ENCODE measurements at regions not wholly inside any gene's neighbourhood (a gene's known extent, or its start where the extent isn't known, plus 50 kb on each side); places are given as distances from the start of the nearest gene placed in this dataset.

DNA sequence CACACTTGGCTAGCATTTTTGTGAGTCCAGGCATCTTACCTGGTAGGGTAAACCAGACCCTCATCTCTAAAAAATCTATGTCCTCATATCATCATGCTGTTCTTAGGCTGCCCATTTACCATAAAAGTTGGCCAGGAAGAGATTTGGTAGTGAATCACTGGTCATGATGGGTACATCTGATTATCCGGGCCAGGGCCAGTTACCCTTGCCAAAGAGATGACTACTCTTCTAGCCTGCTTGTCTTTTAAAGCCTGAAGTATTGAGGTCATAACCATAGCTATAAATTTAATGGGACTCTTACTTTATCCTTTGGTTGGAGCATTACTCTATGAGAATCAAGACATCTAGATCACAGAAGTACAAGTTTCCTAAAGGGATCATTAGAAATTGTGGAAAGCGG lies 276.8 kb downstream of the TENT5A start:
- Mint-ChIP-seq H3K36me3 (ENCODE audit: low read depth) (no peaks in the 10 kb centered on the region), H3K27me3 (no peaks in the 10 kb centered on the region), H3K4me3 (no peak overlapping the region), H3K4me1 (no peaks in the 10 kb centered on the region), H3K9me3 (no peaks in the 10 kb centered on the region), H3K27ac (no peak overlapping the region)
- CTCF ChIA-PET: no interaction called here
- POLR2A ChIA-PET: no interaction called here
- DNase-seq: no peak

DNA sequence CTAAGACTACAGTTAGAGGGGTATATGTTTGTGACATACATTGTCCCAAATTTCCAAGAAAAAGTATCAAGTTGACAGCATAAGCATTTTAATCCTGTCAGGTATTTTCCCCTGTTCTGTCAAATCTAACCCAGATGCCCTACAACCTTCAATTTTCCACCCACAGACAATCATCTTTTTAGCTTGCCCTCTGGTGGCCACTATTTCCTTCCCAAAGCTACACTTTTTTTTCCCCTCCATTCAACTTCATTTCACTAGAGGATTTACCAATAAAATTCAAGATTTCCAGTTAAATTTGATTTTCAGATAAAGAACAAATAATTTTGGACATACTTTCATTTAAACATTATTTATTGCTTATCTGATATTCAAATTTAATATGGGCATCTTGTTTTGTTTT lies 286.6 kb downstream of the TENT5A start:
- no peak overlapping the region for H3K27ac Mint-ChIP-seq
- CTCF ChIA-PET: no interaction called here
- H3K4me1 Mint-ChIP-seq: no peaks in the 10 kb centered on the region
- DNase-seq: no peak
- H3K27me3 Mint-ChIP-seq: no peaks in the 10 kb centered on the region
- H3K36me3 Mint-ChIP-seq (ENCODE audit: low read depth): no peaks in the 10 kb centered on the region
- no peak overlapping the region for H3K4me3 Mint-ChIP-seq
- H3K9me3 Mint-ChIP-seq: peaks cover 5% of the 10 kb centered on the region
- POLR2A ChIA-PET: no interaction called here

DNA sequence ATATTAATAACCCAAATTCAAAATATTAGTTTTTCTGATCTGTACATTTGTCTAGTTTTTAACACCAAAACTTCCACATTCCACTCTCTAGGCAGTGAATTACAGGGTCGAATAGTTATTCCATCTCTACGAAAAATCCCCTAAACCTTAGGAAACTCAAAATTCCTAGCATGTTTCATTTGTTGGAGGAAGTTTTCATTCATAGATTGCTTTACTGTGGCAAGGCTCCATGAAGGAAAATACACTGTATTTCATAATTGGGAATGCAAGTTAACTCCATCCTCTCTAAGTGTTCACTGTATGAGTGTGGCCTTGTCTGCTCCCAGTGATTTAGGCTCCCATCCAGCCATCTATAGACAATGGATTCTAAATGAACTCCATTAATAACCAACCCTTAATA lies 296.1 kb downstream of the TENT5A start:
- Mint-ChIP-seq H3K4me1 (no peaks in the 10 kb centered on the region), H3K27ac (no peak overlapping the region), H3K36me3 (ENCODE audit: low read depth) (no peaks in the 10 kb centered on the region), H3K27me3 (no peaks in the 10 kb centered on the region), H3K4me3 (no peak overlapping the region), H3K9me3 (no peaks in the 10 kb centered on the region)
- ChIA-PET POLR2A (no interaction called here), CTCF (interaction anchor here (1.3 kb wide), 1 partner anchor 11 kb away, joined by 3 read pairs; no protein-coding TSS in a partner anchor)
- no peak for DNase-seq

DNA sequence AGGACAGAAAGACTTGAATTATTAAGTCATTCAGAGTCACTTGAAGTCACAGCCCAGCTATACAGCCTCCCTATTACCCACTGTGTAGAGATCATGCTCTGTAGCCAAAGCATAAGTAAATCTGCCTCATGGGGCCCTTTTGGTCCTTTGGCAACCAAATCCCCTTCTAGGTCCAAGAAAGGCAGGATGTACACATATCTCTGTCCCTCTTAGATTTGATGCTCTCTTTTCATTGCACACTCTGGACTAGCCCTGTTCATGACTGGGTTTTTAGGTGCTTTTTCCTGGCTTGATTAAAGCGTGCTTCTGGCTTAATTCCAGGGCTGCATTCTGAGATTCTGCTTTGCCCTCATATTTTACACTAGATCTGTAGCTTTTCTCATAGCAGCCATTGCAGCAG lies 296.8 kb downstream of the TENT5A start:
- Mint-ChIP-seq H3K4me3 (no peak overlapping the region), H3K27ac (no peak overlapping the region), H3K36me3 (ENCODE audit: low read depth) (no peaks in the 10 kb centered on the region), H3K27me3 (no peaks in the 10 kb centered on the region), H3K9me3 (no peaks in the 10 kb centered on the region), H3K4me1 (no peaks in the 10 kb centered on the region)
- POLR2A ChIA-PET: no interaction called here
- CTCF ChIA-PET: interaction anchor here (0.6 to 1.3 kb wide), 2 partner anchors 10 to 790 kb away, joined by 3 read pairs; no protein-coding TSS in a partner anchor
- DNase-seq: no peak

DNA sequence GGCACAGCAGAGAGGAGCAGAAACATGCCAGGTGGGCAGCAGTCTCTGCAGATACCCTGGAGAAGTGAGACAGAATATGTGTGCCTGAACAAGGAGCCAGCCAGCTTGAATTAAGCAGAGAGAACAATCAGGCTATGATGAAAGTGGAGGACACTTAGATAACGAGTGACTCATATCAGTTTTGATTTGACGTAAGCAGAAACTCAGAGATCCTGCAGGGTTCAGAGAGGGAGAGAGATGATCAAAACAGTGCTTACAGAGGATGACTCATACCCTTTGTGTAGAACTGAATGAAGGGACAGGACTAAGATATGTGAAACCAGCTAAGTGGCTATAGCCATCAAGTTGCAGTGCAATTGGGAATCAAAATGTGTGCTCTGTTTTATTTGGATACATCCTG lies 300.7 kb downstream of the TENT5A start:
- H3K4me1 Mint-ChIP-seq: no peaks in the 10 kb centered on the region
- DNase-seq: no peak
- H3K9me3 Mint-ChIP-seq: no peaks in the 10 kb centered on the region
- CTCF ChIA-PET: no interaction called here
- no peaks in the 10 kb centered on the region for H3K27me3 Mint-ChIP-seq
- no peaks in the 10 kb centered on the region for H3K36me3 Mint-ChIP-seq (ENCODE audit: low read depth)
- H3K27ac Mint-ChIP-seq: no peak overlapping the region
- POLR2A ChIA-PET: no interaction called here
- H3K4me3 Mint-ChIP-seq: no peak overlapping the region

DNA sequence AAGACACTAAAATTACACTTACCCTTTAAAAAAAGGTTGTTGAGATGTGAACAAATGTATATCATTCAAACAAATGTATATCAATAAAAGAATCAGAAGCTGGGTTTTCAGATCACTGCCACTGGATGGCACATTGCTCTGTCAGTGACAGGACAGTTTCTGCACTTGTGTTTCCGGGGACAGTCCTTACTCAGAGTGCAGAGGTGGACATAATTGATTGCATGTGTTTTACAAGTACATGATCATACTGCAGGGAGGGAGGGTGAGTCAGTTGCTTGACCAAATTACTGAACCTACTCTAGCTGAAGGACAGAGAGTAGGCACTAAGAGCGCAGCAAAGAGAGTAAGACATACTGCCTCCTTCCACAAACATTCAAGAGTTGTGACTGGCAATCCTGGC lies 302.3 kb downstream of the TENT5A start:
- ChIA-PET CTCF (no interaction called here), POLR2A (no interaction called here)
- Mint-ChIP-seq H3K4me3 (no peak overlapping the region), H3K27me3 (no peaks in the 10 kb centered on the region), H3K9me3 (no peaks in the 10 kb centered on the region), H3K27ac (no peak overlapping the region), H3K36me3 (ENCODE audit: low read depth) (no peaks in the 10 kb centered on the region), H3K4me1 (no peaks in the 10 kb centered on the region)
- no peak for DNase-seq

DNA sequence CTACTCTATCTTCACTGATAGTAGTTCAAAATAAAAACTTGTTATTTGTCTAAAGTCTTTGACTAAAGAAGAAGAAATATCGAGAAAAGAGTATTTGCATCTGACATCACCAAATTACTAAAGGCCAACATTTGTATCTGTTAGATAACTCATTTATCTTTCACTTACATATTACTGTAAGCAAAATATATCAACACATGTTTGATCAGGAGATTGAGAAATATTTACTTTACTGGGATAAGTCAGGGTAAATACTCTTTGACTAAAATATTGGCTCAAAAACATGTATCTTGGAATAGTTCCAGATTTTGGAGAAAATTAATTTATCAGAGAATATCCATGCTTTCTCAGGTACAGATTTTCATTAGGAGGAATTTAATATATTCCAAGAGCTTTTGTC lies 306.0 kb downstream of the TENT5A start:
- Mint-ChIP-seq H3K9me3 (no peaks in the 10 kb centered on the region), H3K27ac (no peak overlapping the region), H3K27me3 (no peaks in the 10 kb centered on the region), H3K4me1 (no peaks in the 10 kb centered on the region), H3K4me3 (no peak overlapping the region), H3K36me3 (ENCODE audit: low read depth) (no peaks in the 10 kb centered on the region)
- no peak for DNase-seq
- ChIA-PET POLR2A (no interaction called here), CTCF (interaction anchor here (0.6 kb wide), 1 partner anchor 113 kb away, joined by 5 read pairs; no protein-coding TSS in a partner anchor)

DNA sequence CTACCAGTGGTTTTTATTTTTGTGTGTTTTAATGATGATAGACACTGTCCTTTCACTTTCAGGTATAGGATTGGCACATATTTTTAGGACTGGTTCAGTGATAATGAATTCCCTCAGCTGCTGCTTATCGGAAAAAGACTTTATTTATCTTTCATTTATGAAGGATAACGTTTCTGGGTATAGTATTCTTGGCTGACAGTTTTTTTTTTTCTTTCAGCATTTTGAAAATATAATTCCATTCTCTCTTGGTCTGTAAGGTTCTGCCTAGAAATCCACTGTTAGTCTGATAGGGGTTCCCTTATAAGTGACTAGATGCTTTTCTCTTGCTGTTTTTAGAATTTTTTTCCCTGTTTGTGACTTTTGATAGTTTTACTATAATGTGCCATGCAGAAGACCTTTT lies 313.1 kb downstream of the TENT5A start:
- Mint-ChIP-seq H3K27ac (no peak overlapping the region), H3K9me3 (peaks cover 4% of the 10 kb centered on the region), H3K4me1 (no peaks in the 10 kb centered on the region), H3K27me3 (no peaks in the 10 kb centered on the region), H3K4me3 (no peak overlapping the region), H3K36me3 (ENCODE audit: low read depth) (no peaks in the 10 kb centered on the region)
- no peak for DNase-seq
- ChIA-PET POLR2A (no interaction called here), CTCF (no interaction called here)

DNA sequence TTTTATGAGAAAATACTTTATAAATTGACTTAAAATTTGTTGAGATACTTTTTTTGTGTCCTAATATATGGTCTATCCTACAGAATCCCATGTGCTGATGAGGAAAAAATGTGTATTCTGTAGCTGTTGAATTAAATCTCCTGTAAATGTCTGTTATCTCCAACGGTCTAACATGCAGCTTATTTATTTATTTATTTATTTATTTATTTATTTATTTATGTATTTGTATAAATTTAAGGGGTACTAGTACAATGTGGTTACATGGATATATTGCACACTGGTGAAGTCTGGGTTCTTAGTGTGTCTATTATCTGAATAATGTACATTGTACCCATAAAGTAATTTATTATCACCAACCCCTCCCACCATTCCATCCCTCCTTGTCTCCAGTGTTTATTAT lies 315.5 kb downstream of the TENT5A start:
- H3K27me3 Mint-ChIP-seq: no peaks in the 10 kb centered on the region
- no peaks in the 10 kb centered on the region for H3K4me1 Mint-ChIP-seq
- DNase-seq: no peak
- H3K9me3 Mint-ChIP-seq: peaks cover 6% of the 10 kb centered on the region
- CTCF ChIA-PET: no interaction called here
- H3K36me3 Mint-ChIP-seq (ENCODE audit: low read depth): no peaks in the 10 kb centered on the region
- no peak overlapping the region for H3K4me3 Mint-ChIP-seq
- no peak overlapping the region for H3K27ac Mint-ChIP-seq
- POLR2A ChIA-PET: no interaction called here

DNA sequence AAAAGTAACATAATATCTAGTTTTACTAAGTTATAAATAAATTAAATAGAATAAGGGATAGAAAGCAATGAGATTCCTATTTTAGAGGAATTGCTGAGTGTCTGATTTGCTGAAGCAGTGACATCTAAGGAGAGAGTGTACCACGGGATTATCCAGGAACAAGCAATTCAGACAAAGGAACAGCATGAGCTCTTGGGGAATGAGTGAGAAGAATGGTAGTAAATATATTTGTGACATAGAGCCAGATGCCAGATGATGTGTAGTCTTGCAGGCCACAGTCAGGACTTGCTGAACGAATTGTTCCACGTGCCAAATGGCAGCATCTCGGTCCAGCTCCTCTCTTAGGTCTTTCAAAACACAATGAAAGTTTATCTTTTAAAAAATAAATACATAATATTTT lies 339.2 kb downstream of the TENT5A start:
- Mint-ChIP-seq H3K9me3 (peaks cover under 1% of the 10 kb centered on the region), H3K36me3 (ENCODE audit: low read depth) (no peaks in the 10 kb centered on the region), H3K4me1 (no peaks in the 10 kb centered on the region), H3K4me3 (no peak overlapping the region), H3K27ac (no peak overlapping the region), H3K27me3 (no peaks in the 10 kb centered on the region)
- POLR2A ChIA-PET: no interaction called here
- CTCF ChIA-PET: no interaction called here
- no peak for DNase-seq

DNA sequence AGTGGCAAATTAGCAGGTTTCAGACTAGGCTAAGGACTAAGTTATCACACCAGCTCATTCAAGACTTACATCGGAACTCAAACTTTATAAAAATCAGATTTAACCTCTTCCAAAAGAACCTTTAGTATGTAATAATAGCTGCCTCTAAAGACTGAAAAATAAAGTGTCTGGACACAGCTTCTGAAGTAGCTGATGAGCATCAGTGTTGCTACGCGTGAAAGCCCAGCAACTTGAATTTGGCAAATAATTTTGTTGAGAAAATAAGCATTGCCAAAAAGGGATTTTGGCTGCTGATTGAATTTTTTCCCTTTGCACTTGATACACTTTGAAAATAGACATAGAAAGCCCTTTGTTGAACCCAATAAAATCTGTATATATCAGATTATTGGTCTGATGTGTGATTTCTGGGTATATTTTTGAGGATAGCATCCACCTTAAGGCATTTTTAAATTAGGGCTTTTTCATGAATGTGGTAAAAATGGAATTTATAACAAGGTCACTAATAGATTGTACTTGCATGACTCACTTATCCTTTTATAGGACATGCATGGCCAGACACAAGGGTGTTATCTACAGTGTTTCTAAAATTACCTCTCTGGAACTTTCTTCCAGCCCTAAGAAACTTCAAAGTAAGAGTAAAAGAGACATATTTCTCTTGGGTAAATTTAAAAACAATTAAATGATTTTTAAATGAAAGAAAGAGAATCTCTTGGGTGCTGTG lies 350.4 kb downstream of the TENT5A start:
- Mint-ChIP-seq H3K4me3 (no peak overlapping the region), H3K9me3 (peaks cover 3% of the 10 kb centered on the region), H3K4me1 (no peaks in the 10 kb centered on the region), H3K27ac (no peak overlapping the region), H3K27me3 (no peaks in the 10 kb centered on the region), H3K36me3 (ENCODE audit: low read depth) (no peaks in the 10 kb centered on the region)
- POLR2A ChIA-PET: no interaction called here
- CTCF ChIA-PET: no interaction called here
- no peak for DNase-seq

DNA sequence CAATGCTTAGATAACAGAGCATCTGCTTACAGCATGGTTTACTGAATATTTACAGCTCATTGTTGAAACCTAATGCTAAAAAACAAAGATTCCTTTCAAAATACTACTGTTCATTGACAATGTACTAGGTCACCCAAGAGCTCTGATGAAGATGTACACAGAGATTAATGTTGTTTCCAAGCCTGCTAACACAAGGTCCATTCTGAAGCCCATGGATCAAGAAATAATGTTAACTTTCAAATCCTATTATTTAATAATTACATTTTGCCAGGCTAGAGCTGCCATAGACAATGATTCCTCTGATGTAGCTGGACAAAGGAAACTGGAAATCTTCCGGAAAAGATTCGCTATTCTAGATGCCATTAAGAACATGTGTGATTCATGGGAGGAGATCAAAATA lies 355.6 kb downstream of the TENT5A start:
- H3K9me3 Mint-ChIP-seq: peaks cover 5% of the 10 kb centered on the region
- H3K4me3 Mint-ChIP-seq: no peak overlapping the region
- no peak for DNase-seq
- POLR2A ChIA-PET: no interaction called here
- no peaks in the 10 kb centered on the region for H3K4me1 Mint-ChIP-seq
- CTCF ChIA-PET: no interaction called here
- H3K36me3 Mint-ChIP-seq (ENCODE audit: low read depth): no peaks in the 10 kb centered on the region
- H3K27ac Mint-ChIP-seq: no peak overlapping the region
- H3K27me3 Mint-ChIP-seq: no peaks in the 10 kb centered on the region

DNA sequence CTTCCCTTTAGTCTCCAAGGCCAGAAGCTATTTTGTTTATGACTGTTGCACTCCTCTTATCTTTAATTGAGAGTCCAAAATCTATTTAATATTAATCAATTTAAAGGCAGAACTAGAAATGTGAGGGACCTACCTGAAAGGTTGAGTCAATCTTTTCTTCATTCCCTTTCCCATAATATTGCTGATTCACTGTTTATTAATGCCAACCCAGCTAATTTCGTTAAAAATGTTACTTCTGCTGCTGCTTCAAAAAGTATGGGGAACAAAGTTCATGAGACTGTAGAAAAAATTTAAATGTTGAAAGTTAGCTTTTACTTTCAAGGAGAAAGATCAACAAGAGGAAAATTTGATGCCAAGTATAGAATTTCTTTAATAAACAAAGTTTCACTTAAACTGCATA lies 365.3 kb downstream of the TENT5A start:
- Mint-ChIP-seq H3K27ac (no peak overlapping the region), H3K9me3 (no peaks in the 10 kb centered on the region), H3K4me3 (no peak overlapping the region), H3K36me3 (ENCODE audit: low read depth) (no peaks in the 10 kb centered on the region), H3K4me1 (no peaks in the 10 kb centered on the region), H3K27me3 (no peaks in the 10 kb centered on the region)
- ChIA-PET POLR2A (no interaction called here), CTCF (no interaction called here)
- no peak for DNase-seq

DNA sequence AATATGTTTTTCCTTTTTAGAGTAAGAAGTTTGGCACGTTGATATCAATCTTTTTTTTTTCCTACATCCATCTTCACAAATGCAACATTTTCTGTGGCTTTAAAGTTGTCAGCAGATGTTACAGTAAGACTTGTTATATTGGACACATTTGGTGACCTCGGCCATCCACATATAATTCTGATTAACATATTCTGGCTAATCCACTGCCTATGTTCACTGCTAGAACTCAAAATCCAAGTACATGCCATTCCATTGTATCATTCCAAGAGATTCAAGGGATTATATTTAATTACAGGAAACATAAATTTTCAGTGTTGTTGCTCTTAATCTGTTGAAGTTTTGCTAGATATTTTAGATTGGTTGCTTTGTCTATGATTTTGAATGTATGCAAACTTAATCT lies 367.6 kb downstream of the TENT5A start:
- Mint-ChIP-seq H3K27me3 (no peaks in the 10 kb centered on the region), H3K36me3 (ENCODE audit: low read depth) (no peaks in the 10 kb centered on the region), H3K4me1 (no peaks in the 10 kb centered on the region), H3K27ac (no peak overlapping the region), H3K9me3 (no peaks in the 10 kb centered on the region), H3K4me3 (no peak overlapping the region)
- CTCF ChIA-PET: no interaction called here
- POLR2A ChIA-PET: no interaction called here
- DNase-seq: no peak
